Esophagus muscularis mucosa (tissue), 4 donors: ENCODE measurements at regions not wholly inside any gene's neighbourhood (a gene's known extent, or its start where the extent isn't known, plus 50 kb on each side); places are given as distances from the start of the nearest gene placed in this dataset.

ENCODE experiments used
- DNase-seq: peaks from one replicate; pipeline ENCODE4 v3.0.0-alpha.2; 2017; ENCODE audit errors: extremely low spot score
- H3K27ac ChIP-seq, 4 donors: fragments of 200-600 bp; sonication (generic); replicated peaks in 1 of 4; 1 replicate in 3 of 4; 2 replicates in 1 of 4; pipeline ENCODE4 v1.5.1; 2016 to 2019; ENCODE audit warnings: mild to moderate bottlenecking in 1 of 4
- H3K27me3 ChIP-seq, 4 donors: fragments of 200-600 bp; sonication (generic); one replicate each; pipeline versions ENCODE4 v1.5.1 to v1.6.0; 2016 to 2019
- H3K36me3 ChIP-seq, 4 donors: fragments of 200-600 bp; sonication (generic); one replicate each; pipeline ENCODE4 v1.5.1; 2016 to 2019
- H3K4me1 ChIP-seq, 4 donors: fragments of 200-600 bp; sonication (generic); one replicate each; pipeline ENCODE4 v1.5.1; 2016 to 2019
- H3K4me3 ChIP-seq, 4 donors: fragments of 200-600 bp; sonication (generic); 1 replicate in 2 of 4; 2 replicates in 2 of 4; pipeline ENCODE4 v1.5.1; 2016 to 2019; ENCODE audit warnings: mild to moderate bottlenecking in 4 of 4, moderate library complexity in 1 of 4
- H3K9me3 ChIP-seq, 4 donors: fragments of 200-600 bp; sonication (generic); 1 replicate in 3 of 4; 2 replicates in 1 of 4; pipeline ENCODE4 v1.5.1; 2016 to 2019
- EP300 ChIP-seq: sonication (generic); formaldehyde crosslinking; IDR thresholded peaks from one replicate; pipeline ENCODE4 v1.6.1; 2017; ENCODE audit warnings: antibody characterized with exemption
- POLR2A ChIP-seq: fragments of 450-650 bp; IDR thresholded peaks from one replicate; pipeline ENCODE4 v1.6.1; 2017; ENCODE audit warnings: antibody characterized with exemption, moderate library complexity, mild to moderate bottlenecking, low read depth
- POLR2AphosphoS5 ChIP-seq, 2 donors: sonication (generic); formaldehyde crosslinking; IDR thresholded peaks; one replicate each; pipeline ENCODE4 v1.6.1; 2017; ENCODE audit warnings: antibody characterized with exemption in 2 of 2
- WGBS: methylation state at CpG from one replicate; pipeline ENCODE4 v1.1.5; 2018; 5-methylcytosine and 5-hydroxymethylcytosine counted together
- intact Hi-C: fragments of 100-400 bp; cut with DNase I; formaldehyde crosslinking; loops from one replicate; pipeline ENCODE4 v1.15.1; 2023
- TF ChIP-seq, protein P1 (sequence below), 3 experiments: fragments of 200-600 bp in 2 of 3; fragments of 450-650 bp in 1 of 3; sonication (generic) in 2 of 3; IDR thresholded peaks; one replicate each; pipeline ENCODE4 v1.5.1; 2017 to 2019; ENCODE audit warnings: antibody characterized with exemption in 3 of 3, mild to moderate bottlenecking in 2 of 3, moderate library complexity in 1 of 3

DNA sequence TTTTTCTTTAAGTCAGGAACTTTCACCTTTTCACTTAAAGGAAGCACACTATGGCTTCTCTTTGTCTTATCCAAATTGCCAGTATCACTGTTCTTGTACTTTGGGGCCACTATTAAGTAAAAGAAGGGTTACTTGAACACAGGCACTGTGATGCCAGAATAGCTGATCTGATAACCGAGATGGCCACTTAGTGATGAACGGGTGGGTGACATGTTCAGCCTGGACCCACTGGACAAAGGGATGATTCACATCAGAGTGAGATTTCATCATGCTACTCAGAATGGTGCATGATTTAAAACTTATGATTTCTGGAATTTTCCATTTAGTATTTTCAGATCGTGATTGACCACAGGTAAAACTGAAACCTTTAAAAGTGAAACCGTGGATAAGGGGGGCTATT is 252.6 kb downstream of the KLF13 start:
- H3K27me3 ChIP-seq: no peaks in the 10 kb centered on the region
- WGBS: 85% methylated on average over 4 of the region's 4 CpGs

DNA sequence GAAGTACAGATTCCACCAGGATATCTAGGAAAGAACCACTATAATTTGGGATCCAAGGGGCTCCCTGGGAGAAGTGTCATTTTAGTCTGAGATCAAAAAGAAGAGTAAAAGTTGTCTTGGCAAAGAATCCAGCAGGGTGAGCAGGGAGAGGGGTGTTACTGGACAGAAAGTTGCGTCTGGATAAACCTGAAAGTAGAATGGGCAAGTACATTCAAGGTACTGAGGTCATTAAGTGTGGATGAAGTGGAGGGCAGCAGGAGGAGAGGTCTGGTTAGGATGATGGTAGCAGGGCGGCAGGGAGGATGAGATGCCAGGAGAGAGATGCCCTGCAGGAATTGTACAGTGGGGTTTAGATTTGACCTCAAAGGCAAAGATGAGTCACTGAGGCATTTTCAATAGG is 253.3 kb downstream of the KLF13 start:
- intact Hi-C loops: no loop called here
- H3K9me3 ChIP-seq: peaks cover 0 to 10% (median 3%) of the 10 kb centered on the region in 4 donors

More for the DNA sequence above, 252.6 kb downstream of the KLF13 start:
- H3K36me3 ChIP-seq: no peaks in the 10 kb centered on the region
- TF ChIP-seq, protein P1, sequence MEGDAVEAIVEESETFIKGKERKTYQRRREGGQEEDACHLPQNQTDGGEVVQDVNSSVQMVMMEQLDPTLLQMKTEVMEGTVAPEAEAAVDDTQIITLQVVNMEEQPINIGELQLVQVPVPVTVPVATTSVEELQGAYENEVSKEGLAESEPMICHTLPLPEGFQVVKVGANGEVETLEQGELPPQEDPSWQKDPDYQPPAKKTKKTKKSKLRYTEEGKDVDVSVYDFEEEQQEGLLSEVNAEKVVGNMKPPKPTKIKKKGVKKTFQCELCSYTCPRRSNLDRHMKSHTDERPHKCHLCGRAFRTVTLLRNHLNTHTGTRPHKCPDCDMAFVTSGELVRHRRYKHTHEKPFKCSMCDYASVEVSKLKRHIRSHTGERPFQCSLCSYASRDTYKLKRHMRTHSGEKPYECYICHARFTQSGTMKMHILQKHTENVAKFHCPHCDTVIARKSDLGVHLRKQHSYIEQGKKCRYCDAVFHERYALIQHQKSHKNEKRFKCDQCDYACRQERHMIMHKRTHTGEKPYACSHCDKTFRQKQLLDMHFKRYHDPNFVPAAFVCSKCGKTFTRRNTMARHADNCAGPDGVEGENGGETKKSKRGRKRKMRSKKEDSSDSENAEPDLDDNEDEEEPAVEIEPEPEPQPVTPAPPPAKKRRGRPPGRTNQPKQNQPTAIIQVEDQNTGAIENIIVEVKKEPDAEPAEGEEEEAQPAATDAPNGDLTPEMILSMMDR (IDR thresholded peaks at IDR 0.05): no peak
- no peak for TF ChIP-seq POLR2A
- TF ChIP-seq POLR2AphosphoS5 (IDR thresholded peaks at IDR 0.05): no peak
- no peak for TF ChIP-seq EP300
- intact Hi-C loops: no loop called here
- no peaks in the 10 kb centered on the region for H3K4me1 ChIP-seq
- no peak overlapping the region for H3K27ac ChIP-seq
- peaks cover 0 to 10% (median 3%) of the 10 kb centered on the region in 4 donors for H3K9me3 ChIP-seq
- DNase-seq: peak; percentile 45
- H3K4me3 ChIP-seq: no peak overlapping the region

GRCh38 chr15:31584195-31584594 is 257.6 kb downstream of the KLF13 start:
- Histone ChIP-seq H3K27me3 (no peaks in the 10 kb centered on the region), H3K27ac (no peak overlapping the region), H3K4me3 (no peak overlapping the region), H3K4me1 (no peaks in the 10 kb centered on the region), H3K9me3 (peaks cover 0 to 10% (median 3%) of the 10 kb centered on the region in 4 donors), H3K36me3 (no peaks in the 10 kb centered on the region)
- intact Hi-C loops: no loop called here
- WGBS: 94% methylated on average over 2 of the region's 3 CpGs
- TF ChIP-seq POLR2A (no peak), EP300 (no peak), POLR2AphosphoS5 (IDR thresholded peaks at IDR 0.05) (no peak)
- TF ChIP-seq, protein P1 (IDR thresholded peaks at IDR 0.05): no peak
- peak; percentile 72 for DNase-seq

More for the DNA sequence above, 253.3 kb downstream of the KLF13 start:
- no peaks in the 10 kb centered on the region for H3K27me3 ChIP-seq
- peak; percentile 57 for DNase-seq
- no peaks in the 10 kb centered on the region for H3K36me3 ChIP-seq
- no peak overlapping the region for H3K27ac ChIP-seq
- TF ChIP-seq POLR2AphosphoS5 (IDR thresholded peaks at IDR 0.05): no peak
- no peak for TF ChIP-seq EP300
- TF ChIP-seq, protein P1 (IDR thresholded peaks at IDR 0.05): no peak
- no peak for TF ChIP-seq POLR2A
- no peaks in the 10 kb centered on the region for H3K4me1 ChIP-seq
- 84% methylated on average over 2 of the region's 2 CpGs for WGBS
- no peak overlapping the region for H3K4me3 ChIP-seq

- no peaks in the 10 kb centered on the region for H3K36me3 ChIP-seq
- intact Hi-C loops: no loop called here
- no peak overlapping the region for H3K27ac ChIP-seq
- DNase-seq: peak; percentile 80
- H3K9me3 ChIP-seq: peaks cover 0 to 10% (median 3%) of the 10 kb centered on the region in 4 donors
- no peaks in the 10 kb centered on the region for H3K4me1 ChIP-seq
- no peak overlapping the region for H3K4me3 ChIP-seq
- H3K27me3 ChIP-seq: no peaks in the 10 kb centered on the region
- TF ChIP-seq POLR2AphosphoS5 (IDR thresholded peaks at IDR 0.05) (no peak), EP300 (no peak), POLR2A (no peak)
- TF ChIP-seq, protein P1 (IDR thresholded peaks at IDR 0.05): no peak
- WGBS: 65% methylated on average over 6 of the region's 9 CpGs
Observed at GRCh38 chr15:31585240-31585639, 258.6 kb downstream of the KLF13 start.

- Histone ChIP-seq H3K36me3 (no peaks in the 10 kb centered on the region), H3K4me3 (no peak overlapping the region), H3K4me1 (no peaks in the 10 kb centered on the region), H3K9me3 (peaks cover 0 to 6% (median 2%) of the 10 kb centered on the region in 4 donors), H3K27ac (no peak overlapping the region), H3K27me3 (no peaks in the 10 kb centered on the region)
- no peak for TF ChIP-seq POLR2AphosphoS5 (IDR thresholded peaks at IDR 0.05)
- TF ChIP-seq POLR2A: no peak
- TF ChIP-seq, protein P1 (IDR thresholded peaks at IDR 0.05): no peak
- no peak for TF ChIP-seq EP300
- DNase-seq: peak; percentile 77
- WGBS: 87% methylated on average over 3 of the region's 4 CpGs
- intact Hi-C loops: no loop called here
Observed at GRCh38 chr15:31586841-31587240, 260.2 kb downstream of the KLF13 start.
